ENCODE measurements at regions not wholly inside any gene's neighbourhood (a gene's known extent, or its start where the extent isn't known, plus 50 kb on each side); places are given as distances from the start of the nearest gene placed in this dataset.

DNA sequence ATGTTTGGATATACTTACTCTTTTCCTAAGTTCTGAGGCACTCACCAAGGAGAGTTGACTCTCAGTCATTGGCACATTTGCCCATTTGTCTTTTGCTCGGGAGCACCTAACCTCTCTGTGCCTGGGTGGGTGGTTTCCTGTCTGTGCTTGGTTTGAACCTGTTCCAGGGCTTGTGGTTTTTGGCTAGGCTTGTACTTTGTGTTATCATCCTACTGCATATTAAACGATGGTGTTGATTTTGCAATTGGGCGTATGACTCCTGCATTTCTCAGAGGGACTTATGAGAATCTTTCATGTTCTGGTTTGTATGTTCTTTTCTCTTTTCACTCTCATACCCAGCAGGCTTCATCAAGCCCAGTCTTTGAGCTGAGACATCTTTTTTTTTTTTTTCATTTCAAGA, 161.7 kb downstream of the BTC start:
- no peak for DNase-seq
- H3K36me3 ChIP-seq: no peaks in the 10 kb centered on the region
- no peak for ATAC-seq

DNA sequence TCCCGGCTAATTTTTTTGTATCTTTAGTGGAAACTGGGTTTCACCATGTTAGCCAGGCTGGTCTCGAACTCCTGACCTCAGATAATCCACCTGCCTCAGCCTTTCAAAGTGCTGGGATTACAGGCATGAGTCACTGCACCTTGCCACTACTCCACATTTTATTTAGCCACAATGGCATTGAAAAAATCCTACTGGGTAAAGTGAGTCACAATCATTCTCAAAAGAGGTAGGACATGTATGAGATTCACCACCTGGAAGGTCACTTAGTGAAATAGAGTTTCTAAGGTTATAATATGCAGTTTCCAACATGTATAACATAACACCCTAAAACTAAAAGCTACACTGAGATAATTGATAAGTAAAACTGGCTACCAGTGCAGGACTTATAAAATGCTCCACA, 159.2 kb downstream of the BTC start:
- Histone ChIP-seq H3K9me3 (no peaks in the 10 kb centered on the region), H3K36me3 (no peaks in the 10 kb centered on the region), H3K4me3 (no peak overlapping the region), H3K4me1 (no peaks in the 10 kb centered on the region), H3K27ac (no peak overlapping the region), H3K27me3 (no peaks in the 10 kb centered on the region)
- DNase-seq (no peak), ATAC-seq (no peak)
- in situ Hi-C loops (cut with MboI; ENCODE audit: low sequenced_read_pairs in 4 of 4) (no loop called here), intact Hi-C loops (cut with DNase I; ENCODE audit: low total_unique reads) (no loop called here)
- TF ChIP-seq POLR2A (IDR thresholded peaks at IDR 0.05): no peak
- TF ChIP-seq, protein P1, sequence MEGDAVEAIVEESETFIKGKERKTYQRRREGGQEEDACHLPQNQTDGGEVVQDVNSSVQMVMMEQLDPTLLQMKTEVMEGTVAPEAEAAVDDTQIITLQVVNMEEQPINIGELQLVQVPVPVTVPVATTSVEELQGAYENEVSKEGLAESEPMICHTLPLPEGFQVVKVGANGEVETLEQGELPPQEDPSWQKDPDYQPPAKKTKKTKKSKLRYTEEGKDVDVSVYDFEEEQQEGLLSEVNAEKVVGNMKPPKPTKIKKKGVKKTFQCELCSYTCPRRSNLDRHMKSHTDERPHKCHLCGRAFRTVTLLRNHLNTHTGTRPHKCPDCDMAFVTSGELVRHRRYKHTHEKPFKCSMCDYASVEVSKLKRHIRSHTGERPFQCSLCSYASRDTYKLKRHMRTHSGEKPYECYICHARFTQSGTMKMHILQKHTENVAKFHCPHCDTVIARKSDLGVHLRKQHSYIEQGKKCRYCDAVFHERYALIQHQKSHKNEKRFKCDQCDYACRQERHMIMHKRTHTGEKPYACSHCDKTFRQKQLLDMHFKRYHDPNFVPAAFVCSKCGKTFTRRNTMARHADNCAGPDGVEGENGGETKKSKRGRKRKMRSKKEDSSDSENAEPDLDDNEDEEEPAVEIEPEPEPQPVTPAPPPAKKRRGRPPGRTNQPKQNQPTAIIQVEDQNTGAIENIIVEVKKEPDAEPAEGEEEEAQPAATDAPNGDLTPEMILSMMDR (IDR thresholded peaks at IDR 0.05 in 4 of 5, conservative IDR thresholded peaks at IDR 0.05 in 1 of 5): no peak

More for the DNA sequence above, 161.7 kb downstream of the BTC start:
- TF ChIP-seq, protein P1 (IDR thresholded peaks at IDR 0.05 in 4 of 5, conservative IDR thresholded peaks at IDR 0.05 in 1 of 5): no peak
- no peak for TF ChIP-seq POLR2A (IDR thresholded peaks at IDR 0.05)
- in situ Hi-C loops (cut with MboI; ENCODE audit: low sequenced_read_pairs in 4 of 4): no loop called here
- H3K27me3 ChIP-seq: no peaks in the 10 kb centered on the region
- H3K27ac ChIP-seq: no peak overlapping the region
- H3K9me3 ChIP-seq: no peaks in the 10 kb centered on the region
- no peaks in the 10 kb centered on the region for H3K4me1 ChIP-seq
- intact Hi-C loops (cut with DNase I; ENCODE audit: low total_unique reads): no loop called here
- H3K4me3 ChIP-seq: no peak overlapping the region

DNA sequence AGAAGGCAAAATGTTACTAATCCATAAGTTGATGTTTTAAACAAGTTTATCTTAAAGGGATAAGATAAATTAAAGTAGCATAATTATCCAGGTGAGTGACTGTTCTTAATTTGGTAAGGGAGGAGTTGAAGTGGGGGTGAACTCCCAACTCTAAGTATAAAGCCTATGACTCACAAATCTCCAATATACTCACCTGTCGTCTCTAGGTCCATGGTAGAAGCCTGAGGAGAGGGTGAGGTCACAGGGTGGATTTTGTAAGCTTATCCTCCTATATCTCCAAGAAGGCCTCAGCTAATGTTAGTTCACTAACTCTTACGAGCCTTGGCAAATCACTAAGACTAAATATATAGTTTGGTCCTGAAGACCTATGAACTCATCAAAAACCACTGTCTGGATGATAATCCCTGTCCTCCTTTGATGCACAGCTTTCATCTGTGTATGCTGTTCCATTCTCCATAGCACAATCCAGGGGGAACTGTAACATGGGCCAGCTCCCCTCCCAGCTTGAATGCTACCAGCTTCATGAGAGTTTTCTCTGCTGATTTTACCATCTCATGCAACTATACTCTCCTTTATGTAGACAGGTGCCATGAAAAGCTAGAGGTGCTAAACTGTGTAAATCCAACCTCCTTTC, 158.7 kb downstream of the BTC start:
- intact Hi-C loops (cut with DNase I; ENCODE audit: low total_unique reads) (no loop called here), in situ Hi-C loops (cut with MboI; ENCODE audit: low sequenced_read_pairs in 4 of 4) (no loop called here)
- Histone ChIP-seq H3K4me3 (no peak overlapping the region), H3K9me3 (no peaks in the 10 kb centered on the region), H3K4me1 (no peaks in the 10 kb centered on the region), H3K27me3 (no peaks in the 10 kb centered on the region), H3K36me3 (no peaks in the 10 kb centered on the region), H3K27ac (no peak overlapping the region)
- TF ChIP-seq, protein P1 (IDR thresholded peaks at IDR 0.05 in 4 of 5, conservative IDR thresholded peaks at IDR 0.05 in 1 of 5): no peak
- TF ChIP-seq POLR2A (IDR thresholded peaks at IDR 0.05): no peak
- no peak for ATAC-seq
- DNase-seq: no peak

DNA sequence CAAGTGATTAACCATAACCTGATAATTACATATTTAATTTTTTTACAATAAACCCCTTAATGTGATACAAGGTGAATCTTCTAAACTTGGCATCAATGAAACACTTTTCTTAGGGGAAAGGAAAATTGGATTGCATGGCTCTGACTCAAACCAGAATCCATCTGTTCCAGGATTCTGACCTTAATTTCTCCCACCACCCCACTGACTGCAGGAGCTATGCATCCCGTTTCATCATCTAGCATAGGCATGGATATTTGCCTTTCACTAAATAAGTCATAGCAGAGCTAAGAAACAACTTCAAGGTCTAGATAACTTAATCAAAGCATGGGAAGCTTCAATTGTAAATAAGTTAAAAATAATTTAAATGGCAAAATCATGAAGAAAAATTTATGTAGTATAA, 156.3 kb downstream of the BTC start:
- intact Hi-C loops (cut with DNase I; ENCODE audit: low total_unique reads): no loop called here
- H3K36me3 ChIP-seq: no peaks in the 10 kb centered on the region
- no peaks in the 10 kb centered on the region for H3K27me3 ChIP-seq
- ATAC-seq: no peak
- no peaks in the 10 kb centered on the region for H3K9me3 ChIP-seq
- TF ChIP-seq, protein P1 (IDR thresholded peaks at IDR 0.05 in 4 of 5, conservative IDR thresholded peaks at IDR 0.05 in 1 of 5): no peak
- no peak for TF ChIP-seq POLR2A (IDR thresholded peaks at IDR 0.05)
- H3K4me3 ChIP-seq: no peak overlapping the region
- no peak for DNase-seq
- in situ Hi-C loops (cut with MboI; ENCODE audit: low sequenced_read_pairs in 4 of 4): no loop called here
- H3K4me1 ChIP-seq: no peaks in the 10 kb centered on the region
- H3K27ac ChIP-seq: no peak overlapping the region

DNA sequence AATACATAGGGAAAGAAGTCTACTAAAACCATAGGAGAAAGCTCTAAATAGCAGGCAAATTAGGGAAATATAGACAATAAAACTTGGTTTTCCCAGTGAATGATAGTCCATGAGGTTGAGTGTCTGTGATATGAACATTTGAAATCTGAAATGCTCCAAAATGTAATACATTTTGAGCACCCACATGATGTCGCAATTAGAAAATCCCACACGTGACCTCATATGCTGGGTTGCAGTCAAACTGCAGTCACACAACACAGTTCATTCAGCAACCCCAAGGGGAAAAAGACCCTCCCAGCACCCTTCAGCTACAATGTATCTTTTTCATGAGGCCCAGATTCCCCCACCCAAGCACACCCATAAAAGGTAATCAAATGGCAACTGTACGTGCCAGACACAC, 155.6 kb downstream of the BTC start:
- Histone ChIP-seq H3K27ac (no peak overlapping the region), H3K4me3 (no peak overlapping the region), H3K4me1 (no peaks in the 10 kb centered on the region), H3K9me3 (no peaks in the 10 kb centered on the region), H3K27me3 (no peaks in the 10 kb centered on the region), H3K36me3 (no peaks in the 10 kb centered on the region)
- TF ChIP-seq POLR2A (IDR thresholded peaks at IDR 0.05): no peak
- TF ChIP-seq, protein P1 (IDR thresholded peaks at IDR 0.05 in 4 of 5, conservative IDR thresholded peaks at IDR 0.05 in 1 of 5): no peak
- intact Hi-C loops (cut with DNase I; ENCODE audit: low total_unique reads) (no loop called here), in situ Hi-C loops (cut with MboI; ENCODE audit: low sequenced_read_pairs in 4 of 4) (no loop called here)
- DNase-seq (no peak), ATAC-seq (no peak)
